ENCODE measurements at regions not wholly inside any gene's neighbourhood (a gene's known extent, or its start where the extent isn't known, plus 50 kb on each side); places are given as distances from the start of the nearest gene placed in this dataset.

DNA sequence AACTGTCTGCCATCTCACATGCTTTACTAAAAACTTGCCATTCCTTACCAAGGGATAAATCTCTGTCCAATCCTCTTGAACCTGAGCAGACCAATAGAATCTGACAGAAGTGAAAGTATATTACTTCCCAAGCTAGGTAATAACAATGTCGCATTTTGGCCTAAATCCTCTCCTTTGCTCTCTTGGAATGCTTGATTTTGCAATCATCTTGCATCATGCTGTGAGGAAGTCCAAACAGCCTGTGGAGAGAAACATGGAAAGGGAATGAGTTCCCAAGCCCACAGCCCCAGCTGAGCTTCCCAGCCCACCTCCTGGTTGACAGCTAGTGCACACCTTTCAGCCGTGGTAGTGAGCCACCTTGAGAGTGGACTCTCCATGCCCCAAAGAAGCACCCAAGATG lies 540.6 kb downstream of the STK39 start:
- Histone ChIP-seq H3K9me3 (ENCODE audit: control insufficient read depth in 3 of 3, low read length in 3 of 3) (no peaks in the 10 kb centered on the region), H3K27me3 (ENCODE audit: control insufficient read depth in 3 of 3, insufficient read depth in 3 of 3, low read length in 3 of 3) (no peaks in the 10 kb centered on the region), H3K9ac (ENCODE audit: low read depth in 1 of 3, low read length in 3 of 3) (no peak overlapping the region), H3K4me1 (ENCODE audit: control insufficient read depth in 3 of 3, insufficient read depth in 3 of 3, low read length in 3 of 3) (no peaks in the 10 kb centered on the region), H3K36me3 (ENCODE audit: control insufficient read depth in 3 of 3, insufficient read depth in 3 of 3, low read length in 3 of 3) (no peaks in the 10 kb centered on the region), H3K27ac (ENCODE audit: low read depth, low read length) (no peak overlapping the region), H3K4me3 (ENCODE audit: low read length in 3 of 3) (no peak overlapping the region)

DNA sequence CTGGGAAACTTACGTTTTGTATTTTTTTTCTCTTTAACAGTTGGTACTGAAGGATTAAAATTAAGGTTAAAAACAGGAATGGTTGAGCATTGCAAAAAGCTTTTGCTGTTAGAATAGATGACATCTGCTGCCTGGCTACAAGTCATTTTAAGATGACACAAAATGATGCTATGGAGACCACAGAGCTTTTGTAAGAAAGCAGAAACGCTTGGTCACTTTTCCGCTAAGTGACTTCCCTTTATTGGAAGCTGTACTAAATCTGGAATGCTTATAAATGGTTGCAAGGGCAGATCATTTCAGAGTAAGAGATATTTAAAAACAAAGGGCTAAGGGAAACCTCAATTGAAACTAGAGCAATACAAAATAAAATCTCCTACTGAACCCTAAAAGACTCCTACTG lies 544.0 kb downstream of the STK39 start:
- no peaks in the 10 kb centered on the region for H3K27me3 ChIP-seq (ENCODE audit: control insufficient read depth in 3 of 3, insufficient read depth in 3 of 3, low read length in 3 of 3)
- no peak overlapping the region for H3K9ac ChIP-seq (ENCODE audit: low read depth in 1 of 3, low read length in 3 of 3)
- H3K36me3 ChIP-seq (ENCODE audit: control insufficient read depth in 3 of 3, insufficient read depth in 3 of 3, low read length in 3 of 3) = no peaks in the 10 kb centered on the region
- H3K9me3 ChIP-seq (ENCODE audit: control insufficient read depth in 3 of 3, low read length in 3 of 3) = no peaks in the 10 kb centered on the region
- H3K27ac ChIP-seq (ENCODE audit: low read depth, low read length) = no peak overlapping the region
- H3K4me3 ChIP-seq (ENCODE audit: low read length in 3 of 3) = no peak overlapping the region
- H3K4me1 ChIP-seq (ENCODE audit: control insufficient read depth in 3 of 3, insufficient read depth in 3 of 3, low read length in 3 of 3) = no peaks in the 10 kb centered on the region

DNA sequence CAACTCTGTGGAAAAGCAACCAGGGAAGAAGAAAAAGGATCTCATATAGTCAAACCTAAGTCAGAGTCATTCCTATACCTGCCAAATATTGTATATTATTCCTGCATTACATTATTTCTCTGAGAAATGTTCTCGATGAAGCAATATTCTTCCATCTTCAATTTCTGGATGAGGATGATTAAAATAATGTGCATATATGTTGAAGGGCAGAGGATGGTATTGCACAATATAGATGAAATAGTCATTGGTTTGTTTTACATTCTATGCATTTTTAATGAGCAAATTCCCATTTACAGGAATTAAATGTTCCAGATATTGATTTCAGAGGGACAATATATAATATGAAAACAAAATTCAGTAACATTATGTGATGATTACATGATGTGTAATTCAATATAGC lies 545.2 kb downstream of the STK39 start:
- Histone ChIP-seq H3K9ac (ENCODE audit: low read depth in 1 of 3, low read length in 3 of 3) (no peak overlapping the region), H3K36me3 (ENCODE audit: control insufficient read depth in 3 of 3, insufficient read depth in 3 of 3, low read length in 3 of 3) (no peaks in the 10 kb centered on the region)

DNA sequence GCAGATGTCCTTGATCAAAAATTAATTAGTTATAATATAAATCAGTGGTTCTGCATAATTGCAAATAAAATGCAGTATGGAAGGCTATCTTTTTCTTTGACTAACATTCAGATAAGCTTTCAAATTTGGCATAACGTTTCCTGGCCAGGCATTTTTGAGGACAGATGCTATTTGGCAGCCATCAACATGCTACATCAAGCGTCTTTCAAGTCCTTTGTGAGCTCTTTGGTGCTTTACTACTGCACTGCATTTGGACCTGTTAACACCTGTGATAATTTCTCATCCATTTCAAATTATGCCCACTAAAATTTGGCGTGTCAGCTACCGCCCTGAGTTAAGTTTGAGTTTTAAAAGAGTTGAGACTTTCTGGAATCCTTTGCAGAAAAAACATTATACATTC lies 545.7 kb downstream of the STK39 start:
- no peaks in the 10 kb centered on the region for H3K4me1 ChIP-seq (ENCODE audit: control insufficient read depth in 3 of 3, insufficient read depth in 3 of 3, low read length in 3 of 3)
- no peaks in the 10 kb centered on the region for H3K9me3 ChIP-seq (ENCODE audit: control insufficient read depth in 3 of 3, low read length in 3 of 3)
- H3K27ac ChIP-seq (ENCODE audit: low read depth, low read length) = no peak overlapping the region
- no peak overlapping the region for H3K9ac ChIP-seq (ENCODE audit: low read depth in 1 of 3, low read length in 3 of 3)
- no peaks in the 10 kb centered on the region for H3K36me3 ChIP-seq (ENCODE audit: control insufficient read depth in 3 of 3, insufficient read depth in 3 of 3, low read length in 3 of 3)
- H3K27me3 ChIP-seq (ENCODE audit: control insufficient read depth in 3 of 3, insufficient read depth in 3 of 3, low read length in 3 of 3) = no peaks in the 10 kb centered on the region
- H3K4me3 ChIP-seq (ENCODE audit: low read length in 3 of 3) = no peak overlapping the region

More for the DNA sequence above, 545.2 kb downstream of the STK39 start:
- H3K27me3 ChIP-seq (ENCODE audit: control insufficient read depth in 3 of 3, insufficient read depth in 3 of 3, low read length in 3 of 3) = no peaks in the 10 kb centered on the region
- no peaks in the 10 kb centered on the region for H3K4me1 ChIP-seq (ENCODE audit: control insufficient read depth in 3 of 3, insufficient read depth in 3 of 3, low read length in 3 of 3)
- no peak overlapping the region for H3K4me3 ChIP-seq (ENCODE audit: low read length in 3 of 3)
- no peak overlapping the region for H3K27ac ChIP-seq (ENCODE audit: low read depth, low read length)
- no peaks in the 10 kb centered on the region for H3K9me3 ChIP-seq (ENCODE audit: control insufficient read depth in 3 of 3, low read length in 3 of 3)

DNA sequence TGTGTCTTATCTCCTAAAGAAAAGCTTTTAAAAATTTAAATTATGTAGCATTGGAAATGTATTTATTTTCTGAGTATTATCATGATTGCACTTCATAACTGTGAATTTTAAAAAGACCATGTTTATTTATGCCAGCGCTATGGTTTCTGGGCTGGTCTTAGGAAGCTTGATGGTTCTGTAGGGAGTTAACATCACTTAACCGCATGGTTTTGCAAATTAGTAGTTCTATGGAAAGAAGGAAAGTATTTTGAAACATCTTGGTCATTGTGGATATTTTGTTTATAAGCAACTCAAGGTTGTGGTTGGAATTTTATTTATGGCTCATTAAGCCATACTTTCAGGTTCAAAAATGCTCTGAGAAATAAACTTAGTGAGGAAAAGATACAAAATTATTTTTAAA lies 549.4 kb downstream of the STK39 start:
- Histone ChIP-seq H3K36me3 (ENCODE audit: control insufficient read depth in 3 of 3, insufficient read depth in 3 of 3, low read length in 3 of 3) (no peaks in the 10 kb centered on the region), H3K4me1 (ENCODE audit: control insufficient read depth in 3 of 3, insufficient read depth in 3 of 3, low read length in 3 of 3) (no peaks in the 10 kb centered on the region), H3K27me3 (ENCODE audit: control insufficient read depth in 3 of 3, insufficient read depth in 3 of 3, low read length in 3 of 3) (no peaks in the 10 kb centered on the region), H3K27ac (ENCODE audit: low read depth, low read length) (no peak overlapping the region), H3K9me3 (ENCODE audit: control insufficient read depth in 3 of 3, low read length in 3 of 3) (no peaks in the 10 kb centered on the region), H3K9ac (ENCODE audit: low read depth in 1 of 3, low read length in 3 of 3) (no peak overlapping the region), H3K4me3 (ENCODE audit: low read length in 3 of 3) (no peak overlapping the region)

DNA sequence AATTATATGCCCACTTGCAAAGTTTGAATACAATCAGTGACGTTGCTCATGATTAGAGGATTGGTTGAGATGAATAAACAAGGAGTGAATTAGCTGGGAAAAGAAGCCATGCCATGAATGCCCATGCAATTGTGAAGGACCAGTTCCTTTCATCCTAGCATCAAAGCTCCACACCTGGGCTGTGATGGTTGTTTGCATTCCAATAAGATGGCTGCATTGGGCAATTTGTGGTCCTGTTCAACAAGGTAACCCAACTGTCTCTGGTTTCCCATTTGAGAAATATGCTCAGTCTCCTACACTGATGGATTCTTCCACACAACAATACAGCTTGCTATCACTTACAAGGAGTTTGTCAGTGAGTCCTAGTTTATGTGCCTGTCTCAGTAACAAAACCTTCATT lies 550.2 kb downstream of the STK39 start:
- no peaks in the 10 kb centered on the region for H3K27me3 ChIP-seq (ENCODE audit: control insufficient read depth in 3 of 3, insufficient read depth in 3 of 3, low read length in 3 of 3)
- no peak overlapping the region for H3K9ac ChIP-seq (ENCODE audit: low read depth in 1 of 3, low read length in 3 of 3)
- H3K9me3 ChIP-seq (ENCODE audit: control insufficient read depth in 3 of 3, low read length in 3 of 3) = no peaks in the 10 kb centered on the region
- H3K36me3 ChIP-seq (ENCODE audit: control insufficient read depth in 3 of 3, insufficient read depth in 3 of 3, low read length in 3 of 3) = no peaks in the 10 kb centered on the region
- no peak overlapping the region for H3K27ac ChIP-seq (ENCODE audit: low read depth, low read length)
- no peak overlapping the region for H3K4me3 ChIP-seq (ENCODE audit: low read length in 3 of 3)
- H3K4me1 ChIP-seq (ENCODE audit: control insufficient read depth in 3 of 3, insufficient read depth in 3 of 3, low read length in 3 of 3) = no peaks in the 10 kb centered on the region

DNA sequence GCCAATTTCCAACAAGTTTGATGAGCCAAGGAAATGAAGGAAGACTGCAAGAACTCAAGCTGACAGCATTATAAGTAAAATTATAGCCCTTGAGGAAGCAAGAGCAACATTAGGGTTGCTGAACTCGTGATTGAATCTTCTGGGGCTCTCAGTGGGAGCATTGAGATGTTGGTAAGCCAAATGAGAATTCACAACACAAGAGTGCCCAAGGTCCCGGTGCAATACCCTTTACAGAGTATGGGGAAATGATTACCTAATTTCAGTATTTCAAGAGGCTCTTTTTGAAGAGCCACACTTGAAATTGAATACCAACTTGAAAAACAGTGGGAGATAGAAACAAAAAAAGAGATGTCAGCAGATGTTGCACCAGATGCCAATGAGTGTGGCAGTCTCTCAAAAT lies 554.5 kb downstream of the STK39 start:
- no peaks in the 10 kb centered on the region for H3K36me3 ChIP-seq (ENCODE audit: control insufficient read depth in 3 of 3, insufficient read depth in 3 of 3, low read length in 3 of 3)
- no peak overlapping the region for H3K4me3 ChIP-seq (ENCODE audit: low read length in 3 of 3)
- H3K4me1 ChIP-seq (ENCODE audit: control insufficient read depth in 3 of 3, insufficient read depth in 3 of 3, low read length in 3 of 3) = no peaks in the 10 kb centered on the region
- no peaks in the 10 kb centered on the region for H3K27me3 ChIP-seq (ENCODE audit: control insufficient read depth in 3 of 3, insufficient read depth in 3 of 3, low read length in 3 of 3)
- no peak overlapping the region for H3K27ac ChIP-seq (ENCODE audit: low read depth, low read length)
- no peaks in the 10 kb centered on the region for H3K9me3 ChIP-seq (ENCODE audit: control insufficient read depth in 3 of 3, low read length in 3 of 3)
- no peak overlapping the region for H3K9ac ChIP-seq (ENCODE audit: low read depth in 1 of 3, low read length in 3 of 3)

DNA sequence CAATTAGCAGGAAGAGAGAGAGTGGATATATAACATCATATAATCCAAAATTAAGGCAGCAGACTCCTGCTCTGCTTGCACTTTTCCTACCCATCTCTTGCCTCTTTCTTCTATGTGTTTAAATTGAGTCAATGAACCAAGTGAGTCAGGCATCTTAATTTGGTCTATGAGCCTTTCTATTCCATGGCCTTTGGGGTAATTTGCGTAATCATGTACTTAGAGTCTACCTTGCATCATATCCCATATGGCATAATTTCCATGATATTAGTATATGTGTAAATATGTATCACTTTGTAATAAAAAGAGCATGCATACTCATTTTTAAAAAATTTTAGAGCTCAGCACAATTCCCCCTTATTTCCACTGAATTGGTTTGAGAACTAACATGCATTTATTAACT lies 555.2 kb downstream of the STK39 start:
- Histone ChIP-seq H3K27me3 (ENCODE audit: control insufficient read depth in 3 of 3, insufficient read depth in 3 of 3, low read length in 3 of 3) (no peaks in the 10 kb centered on the region), H3K9me3 (ENCODE audit: control insufficient read depth in 3 of 3, low read length in 3 of 3) (no peaks in the 10 kb centered on the region), H3K4me1 (ENCODE audit: control insufficient read depth in 3 of 3, insufficient read depth in 3 of 3, low read length in 3 of 3) (no peaks in the 10 kb centered on the region), H3K4me3 (ENCODE audit: low read length in 3 of 3) (no peak overlapping the region), H3K27ac (ENCODE audit: low read depth, low read length) (no peak overlapping the region), H3K36me3 (ENCODE audit: control insufficient read depth in 3 of 3, insufficient read depth in 3 of 3, low read length in 3 of 3) (no peaks in the 10 kb centered on the region), H3K9ac (ENCODE audit: low read depth in 1 of 3, low read length in 3 of 3) (no peak overlapping the region)

DNA sequence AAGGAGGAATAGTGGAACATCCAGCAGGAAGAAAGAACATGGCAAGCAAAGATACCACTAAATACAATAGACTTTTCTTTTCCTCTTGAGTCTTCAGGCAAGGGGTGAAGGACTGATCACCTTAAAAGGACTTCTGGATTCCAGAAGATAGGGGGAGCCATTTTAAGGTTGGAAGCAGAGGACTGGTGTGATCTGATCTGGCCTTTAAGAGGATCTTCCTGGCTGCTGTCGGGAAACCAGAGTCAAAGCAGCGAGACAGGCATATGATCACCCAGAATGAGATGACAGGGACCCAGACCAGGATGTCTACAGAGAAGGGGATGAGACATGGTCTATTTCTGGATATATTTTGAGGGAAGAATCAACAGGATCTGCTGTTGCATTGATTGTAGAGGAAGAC lies 558.0 kb downstream of the STK39 start:
- no peaks in the 10 kb centered on the region for H3K36me3 ChIP-seq (ENCODE audit: control insufficient read depth in 3 of 3, insufficient read depth in 3 of 3, low read length in 3 of 3)
- H3K4me3 ChIP-seq (ENCODE audit: low read length in 3 of 3) = peak overlapping the region in 1 of 3 donors; percentile 1
- H3K4me1 ChIP-seq (ENCODE audit: control insufficient read depth in 3 of 3, insufficient read depth in 3 of 3, low read length in 3 of 3) = no peaks in the 10 kb centered on the region
- no peak overlapping the region for H3K27ac ChIP-seq (ENCODE audit: low read depth, low read length)
- no peaks in the 10 kb centered on the region for H3K9me3 ChIP-seq (ENCODE audit: control insufficient read depth in 3 of 3, low read length in 3 of 3)
- H3K27me3 ChIP-seq (ENCODE audit: control insufficient read depth in 3 of 3, insufficient read depth in 3 of 3, low read length in 3 of 3) = no peaks in the 10 kb centered on the region
- no peak overlapping the region for H3K9ac ChIP-seq (ENCODE audit: low read depth in 1 of 3, low read length in 3 of 3)

DNA sequence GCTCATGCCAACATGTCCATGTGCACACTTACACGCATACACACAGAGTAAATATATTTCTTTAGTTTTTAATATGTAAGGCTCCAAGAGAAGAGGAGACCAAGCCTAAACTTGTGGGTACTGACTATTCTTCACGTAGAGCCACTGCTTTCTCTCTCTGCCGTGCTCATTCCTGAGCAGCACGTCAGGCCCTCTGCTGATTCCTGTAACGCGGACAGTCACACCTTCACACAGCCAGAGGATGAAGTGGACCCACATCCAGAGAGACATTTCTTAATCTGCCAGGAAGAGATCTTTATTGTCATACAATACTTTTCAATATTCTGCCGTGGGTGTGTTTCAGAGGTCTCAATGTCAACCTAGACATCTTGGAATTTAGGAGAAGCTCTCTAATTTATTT lies 560.7 kb downstream of the STK39 start:
- Histone ChIP-seq H3K9me3 (ENCODE audit: control insufficient read depth in 3 of 3, low read length in 3 of 3) (no peaks in the 10 kb centered on the region), H3K4me3 (ENCODE audit: low read length in 3 of 3) (no peak overlapping the region)

More for the DNA sequence above, 560.7 kb downstream of the STK39 start:
- no peaks in the 10 kb centered on the region for H3K36me3 ChIP-seq (ENCODE audit: control insufficient read depth in 3 of 3, insufficient read depth in 3 of 3, low read length in 3 of 3)
- H3K4me1 ChIP-seq (ENCODE audit: control insufficient read depth in 3 of 3, insufficient read depth in 3 of 3, low read length in 3 of 3) = no peaks in the 10 kb centered on the region
- no peaks in the 10 kb centered on the region for H3K27me3 ChIP-seq (ENCODE audit: control insufficient read depth in 3 of 3, insufficient read depth in 3 of 3, low read length in 3 of 3)
- no peak overlapping the region for H3K27ac ChIP-seq (ENCODE audit: low read depth, low read length)
- H3K9ac ChIP-seq (ENCODE audit: low read depth in 1 of 3, low read length in 3 of 3) = no peak overlapping the region
